ENCODE measurements at regions not wholly inside any gene's neighbourhood (a gene's known extent, or its start where the extent isn't known, plus 50 kb on each side); places are given as distances from the start of the nearest gene placed in this dataset.

GRCh38 chr5:67454957-67455561 lies 258.5 kb upstream of the CD180 start:
- TF ChIP-seq CTCF (IDR thresholded peaks at IDR 0.05; ENCODE audit: extremely low read depth in 1 of 2, insufficient read depth in 1 of 2, low read depth in 1 of 2, low read length in 2 of 2): no peak
- no peak for TF ChIP-seq POLR2A (IDR thresholded peaks at IDR 0.05; ENCODE audit: low read depth, low read length)
- no peak for TF ChIP-seq POLR2AphosphoS5 (IDR thresholded peaks at IDR 0.05; ENCODE audit: insufficient read depth, low read depth, low read length)
- no peak for TF ChIP-seq EZH2 (IDR thresholded peaks at IDR 0.05; ENCODE audit: borderline replicate concordance, low read depth, low read length, severe bottlenecking)

All from endothelial cell of umbilical vein (primary cell).